Hematopoietic multipotent progenitor cell treated with erythropoietin and hydrocortisone succinate and interleukin-3 and kit ligand, for 6 days (in vitro differentiated cells): ENCODE measurements at regions not wholly inside any gene's neighbourhood (a gene's known extent, or its start where the extent isn't known, plus 50 kb on each side); places are given as distances from the start of the nearest gene placed in this dataset.
"Not testable (repeated sequence)": the region's sequence is repeated elsewhere in the genome, so short reads cannot be mapped to it uniquely, and the experiment has no call there.

Source experiments
- DNase-seq: peaks from one replicate; pipeline ENCODE4 v3.0.0-alpha.2; 2015

DNA sequence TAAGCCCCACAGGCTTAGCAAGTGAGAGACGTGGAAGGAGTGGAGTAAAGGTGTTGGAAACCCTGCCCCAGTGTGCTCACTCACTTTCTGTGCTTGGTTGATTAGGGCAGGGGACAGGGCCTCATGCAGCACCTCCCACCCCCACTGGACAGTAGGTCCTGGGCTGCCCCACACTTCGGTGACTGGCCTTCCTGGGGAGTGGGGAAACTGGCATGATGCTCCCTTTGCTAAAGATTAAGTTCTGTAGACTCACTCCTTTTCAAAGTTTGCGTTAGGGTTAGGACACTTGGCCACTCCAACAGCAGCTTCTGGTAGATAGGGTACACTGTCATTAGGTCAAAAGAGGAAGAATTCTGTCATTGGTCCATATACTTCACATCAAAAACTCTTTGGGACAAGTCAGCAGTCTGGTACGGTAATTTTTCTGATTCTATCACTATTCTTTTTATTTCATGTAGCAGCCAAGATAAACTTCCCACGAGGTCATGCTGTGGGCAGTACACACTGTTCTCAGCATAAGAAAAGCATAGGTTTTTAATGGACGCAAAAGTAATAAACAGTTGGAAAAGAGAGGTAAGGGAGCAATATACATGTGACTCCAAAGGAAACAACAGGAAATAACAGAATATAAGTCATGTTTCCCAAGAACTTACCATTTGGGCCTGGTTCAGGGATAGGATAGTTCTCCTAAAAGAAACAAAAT, 106.6 kb upstream of the TERB2 start:
- DNase-seq = not testable (repeated sequence)

DNA sequence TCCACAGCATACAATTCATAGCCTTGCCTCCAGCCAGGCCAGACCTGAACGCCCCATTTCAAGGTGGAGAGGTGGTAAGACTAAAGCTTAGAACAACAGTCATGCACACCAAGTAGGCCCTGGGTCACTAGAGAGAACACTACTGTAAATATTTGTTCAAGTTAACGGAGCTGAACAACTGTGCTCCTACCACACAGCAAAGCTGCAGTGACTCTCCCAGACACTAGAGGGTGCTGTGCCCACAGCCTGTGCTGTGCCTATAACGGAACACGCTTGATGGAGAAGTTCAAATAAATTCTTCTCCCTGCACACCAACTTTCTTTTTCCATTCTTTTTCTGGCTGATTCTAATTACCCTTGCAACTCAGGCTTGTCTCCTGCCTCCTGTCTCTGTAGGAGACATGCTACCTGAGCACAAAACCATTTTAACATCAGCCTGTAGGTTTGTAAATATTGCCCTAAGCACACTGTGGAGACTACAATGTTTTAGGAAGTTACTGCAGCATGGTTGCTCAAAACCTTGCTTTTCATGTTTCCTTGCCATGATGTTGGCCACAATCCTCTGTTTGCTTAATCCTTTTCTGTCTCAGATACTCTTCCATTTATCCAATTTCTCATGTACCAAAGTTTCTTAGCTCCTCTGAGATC, 103.1 kb upstream of the TERB2 start:
- peak; percentile 82 for DNase-seq

DNA sequence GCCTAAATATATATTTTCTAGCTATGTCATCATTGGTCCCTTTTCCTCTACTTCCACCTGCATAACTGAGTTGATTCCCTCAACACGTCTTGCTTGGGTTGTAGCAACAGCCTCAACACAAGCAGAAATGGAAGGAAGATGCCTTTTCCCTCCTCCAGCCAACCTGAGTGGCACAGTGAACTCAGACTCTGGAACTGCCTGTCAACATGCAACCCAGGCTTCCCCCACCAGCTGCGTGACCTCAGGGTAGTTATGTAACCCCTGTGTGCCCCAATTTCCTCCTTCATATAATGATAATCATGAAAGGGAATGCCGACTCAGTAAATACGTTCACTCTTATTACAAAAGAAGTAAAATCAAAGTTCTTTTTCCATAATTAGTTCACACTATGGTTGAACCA, 101.8 kb upstream of the TERB2 start:
- not testable (repeated sequence) for DNase-seq

DNA sequence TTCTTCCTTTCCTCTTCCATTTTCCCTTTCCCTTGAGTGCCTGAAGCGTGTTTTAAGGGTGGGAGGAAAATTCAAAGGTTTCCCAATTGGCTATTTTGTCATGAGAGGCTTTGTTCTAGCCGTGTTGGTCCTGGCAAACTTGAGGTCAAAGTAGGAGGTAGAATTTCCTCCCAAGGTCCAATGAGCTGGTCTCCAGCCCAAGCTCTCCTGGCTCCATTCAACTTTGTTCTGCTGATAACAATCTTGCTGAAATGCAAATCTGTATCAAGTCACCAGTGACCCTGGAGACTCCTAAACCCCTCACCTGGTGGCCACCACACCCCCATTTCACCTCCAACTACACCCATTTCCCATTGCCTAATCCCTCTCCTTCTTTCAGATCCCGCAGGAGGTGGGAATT, 100.2 kb upstream of the TERB2 start:
- not testable (repeated sequence) for DNase-seq

DNA sequence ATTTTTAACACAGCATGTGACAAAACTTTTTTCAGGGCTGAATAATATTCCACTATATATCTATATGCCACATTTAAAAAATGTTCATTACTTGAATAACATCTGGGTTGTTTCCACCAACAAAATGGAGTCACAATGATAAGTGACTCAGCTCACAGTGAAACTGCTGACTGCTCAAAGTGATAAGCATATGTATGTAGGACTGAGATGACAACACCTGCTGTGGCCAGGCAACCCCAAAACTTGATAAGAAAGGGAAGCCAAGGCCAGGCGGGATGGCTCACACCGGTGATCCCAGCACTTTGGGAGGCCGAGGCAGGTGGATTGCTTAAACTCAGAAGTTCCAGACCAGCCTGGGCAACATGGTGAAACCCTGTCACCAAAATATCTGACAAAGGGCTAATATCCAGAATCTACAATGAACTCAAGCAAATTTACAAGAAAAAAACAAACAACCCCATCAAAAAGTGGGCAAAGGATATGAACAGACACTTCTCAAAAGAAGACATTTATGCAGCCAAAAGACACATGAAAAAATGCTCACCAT, 99.2 kb upstream of the TERB2 start:
- DNase-seq = not testable (repeated sequence)

DNA sequence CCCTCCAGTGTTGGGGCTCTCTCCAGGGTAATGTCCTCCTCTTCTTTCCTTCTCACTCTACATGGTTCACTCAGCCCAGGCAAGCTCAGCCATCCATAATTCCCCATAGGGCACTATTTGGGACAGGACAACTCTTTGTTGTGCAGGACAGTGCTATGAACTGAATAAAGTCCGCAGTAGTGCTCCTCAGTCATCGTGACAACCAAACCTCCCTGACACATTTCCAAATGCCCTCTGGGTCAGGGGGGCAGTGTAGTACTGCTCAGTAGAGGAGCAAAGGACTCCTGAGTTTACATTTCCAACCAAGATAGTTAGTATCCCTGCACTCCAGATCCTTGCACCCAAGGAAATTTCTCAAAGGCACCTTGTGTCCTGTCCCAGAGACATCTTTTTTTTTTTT, 97.4 kb upstream of the TERB2 start:
- DNase-seq = not testable (repeated sequence)

DNA sequence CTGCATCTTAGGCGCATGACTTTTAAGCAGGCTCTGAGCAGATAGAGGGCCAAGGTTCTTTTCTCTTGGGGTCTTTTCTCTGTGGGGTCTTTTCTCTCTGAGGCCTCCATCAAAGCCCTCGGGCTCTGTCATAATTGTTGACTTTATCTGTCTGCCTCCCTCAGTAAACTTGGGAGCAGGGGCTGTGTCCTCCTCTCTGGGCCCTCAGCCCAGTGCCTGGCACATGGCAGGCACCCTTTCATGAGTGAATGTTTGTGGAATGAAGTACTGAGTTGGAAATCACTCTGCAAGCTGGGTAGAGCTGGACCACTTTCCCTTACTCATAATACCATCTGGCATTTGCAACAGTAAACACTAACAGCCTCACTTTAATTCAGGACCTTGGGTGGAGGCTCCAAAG, 96.3 kb upstream of the TERB2 start:
- not testable (repeated sequence) for DNase-seq

DNA sequence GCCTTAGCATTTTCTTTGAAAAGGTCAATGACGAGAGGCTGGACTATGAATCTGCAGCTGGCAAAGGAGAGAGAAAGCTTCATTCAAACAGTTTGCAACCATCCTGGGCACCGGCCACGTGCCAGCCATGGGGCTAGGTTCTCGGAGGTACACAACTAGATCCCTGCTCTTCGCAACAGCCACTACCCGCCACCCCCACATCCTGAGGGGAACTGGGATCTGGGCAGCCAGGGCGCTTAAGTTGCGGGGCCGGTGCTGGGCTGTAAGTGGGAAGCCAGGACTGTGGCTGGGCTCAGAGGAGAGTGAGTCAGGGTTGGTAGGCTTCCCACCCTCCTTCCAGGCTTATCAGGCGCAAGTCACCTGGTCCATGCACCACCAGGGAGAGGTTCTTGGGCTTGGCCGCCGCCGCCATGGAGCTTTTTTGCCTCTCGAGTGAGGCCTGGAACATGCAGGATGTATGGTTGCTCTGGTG, 95.0 kb upstream of the TERB2 start:
- DNase-seq = no peak

DNA sequence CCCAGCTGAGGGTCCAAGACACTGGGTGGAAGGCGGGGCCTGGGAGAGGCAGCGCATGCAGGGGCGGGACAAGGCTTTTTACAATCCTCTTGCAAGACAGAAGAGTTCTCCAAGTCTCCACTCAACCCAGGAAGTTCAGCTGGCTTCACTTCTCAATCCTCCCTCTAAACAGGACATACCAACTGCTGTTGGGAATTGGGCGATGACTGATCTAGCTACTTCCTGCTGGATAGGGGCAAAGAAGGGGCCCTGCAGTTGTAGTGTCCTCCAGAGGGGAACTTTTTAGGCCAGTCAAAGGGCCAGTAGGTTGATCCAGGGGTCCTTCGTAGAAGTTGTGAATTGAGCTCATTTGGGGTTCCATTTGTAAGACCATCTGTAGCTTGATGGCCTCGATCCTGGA, 94.6 kb upstream of the TERB2 start:
- no peak for DNase-seq

DNA sequence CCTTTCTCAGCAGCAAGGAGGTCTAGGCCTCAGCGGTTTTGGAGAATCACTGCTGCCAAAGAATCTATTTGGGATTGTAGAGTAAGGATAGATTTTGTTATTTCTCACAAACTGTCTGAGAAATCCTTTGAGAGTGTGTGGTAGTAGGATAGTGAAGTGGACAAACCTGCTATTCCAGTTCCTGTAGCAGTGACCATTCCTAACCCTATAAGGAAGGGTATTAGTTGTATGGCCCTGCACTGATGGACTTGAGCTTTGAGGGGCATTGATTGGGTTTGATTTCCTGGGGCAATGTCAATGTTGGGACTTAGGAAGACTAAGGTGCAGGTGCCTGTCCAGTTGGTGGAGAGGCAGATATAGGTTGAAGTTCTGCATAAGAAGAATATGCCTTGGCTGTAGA, 93.6 kb upstream of the TERB2 start:
- DNase-seq = not testable (repeated sequence)

DNA sequence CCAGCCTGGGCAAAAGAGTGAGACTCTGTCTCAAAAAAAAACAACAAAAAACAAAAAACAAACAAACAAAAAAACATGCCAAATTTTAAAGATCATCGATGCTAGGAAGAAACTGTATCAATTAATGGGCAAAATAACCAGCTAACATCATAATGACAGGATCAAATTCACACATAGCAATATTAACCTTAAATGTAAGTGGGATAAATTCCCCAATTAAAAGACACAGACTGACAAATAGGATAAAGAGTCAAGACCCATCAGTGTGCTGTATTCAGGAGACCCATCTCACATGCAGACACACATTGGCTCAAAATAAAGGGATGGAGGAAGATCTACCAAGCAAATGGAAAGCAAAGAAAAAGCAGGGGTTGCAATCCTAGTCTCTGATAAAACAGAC, 88.4 kb upstream of the TERB2 start:
- not testable (repeated sequence) for DNase-seq

DNA sequence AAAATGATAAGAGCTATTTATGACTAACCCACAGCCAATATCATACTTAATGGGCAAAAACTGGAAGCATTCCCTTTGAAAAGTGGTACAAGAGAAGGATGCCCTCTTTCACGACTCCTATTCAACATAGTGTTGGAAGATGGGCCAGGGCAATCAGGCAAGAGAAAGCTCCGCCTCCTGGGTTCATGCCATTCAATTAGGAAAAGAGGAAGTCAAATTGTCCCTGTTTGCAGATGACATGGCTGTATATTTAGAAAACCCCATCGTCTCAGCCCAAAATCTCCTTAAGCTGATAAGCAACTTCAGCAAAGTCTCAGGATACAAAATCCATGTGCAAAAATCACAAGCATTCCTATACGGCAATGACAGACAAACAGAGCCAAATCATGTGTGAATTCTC, 86.4 kb upstream of the TERB2 start:
- not testable (repeated sequence) for DNase-seq

DNA sequence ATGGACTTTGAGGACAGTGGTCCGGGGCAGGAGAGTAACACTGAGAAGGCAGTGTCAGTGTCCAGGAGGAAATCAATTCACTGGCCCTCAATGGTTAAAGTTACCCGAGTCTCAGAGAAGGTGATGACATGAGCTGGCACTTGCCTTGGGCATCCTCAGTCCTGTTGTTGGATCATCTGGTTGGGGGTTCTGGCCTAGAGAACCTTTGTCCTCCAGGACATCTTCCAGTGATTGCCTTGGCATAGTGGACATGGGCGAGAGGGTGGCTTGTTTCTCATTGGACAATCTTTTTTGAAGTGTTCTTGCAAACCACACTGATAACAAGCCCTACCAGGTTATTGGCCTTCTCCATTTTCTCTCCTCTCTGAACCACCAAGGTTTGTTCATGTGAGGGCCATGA, 83.4 kb upstream of the TERB2 start:
- DNase-seq = no peak

DNA sequence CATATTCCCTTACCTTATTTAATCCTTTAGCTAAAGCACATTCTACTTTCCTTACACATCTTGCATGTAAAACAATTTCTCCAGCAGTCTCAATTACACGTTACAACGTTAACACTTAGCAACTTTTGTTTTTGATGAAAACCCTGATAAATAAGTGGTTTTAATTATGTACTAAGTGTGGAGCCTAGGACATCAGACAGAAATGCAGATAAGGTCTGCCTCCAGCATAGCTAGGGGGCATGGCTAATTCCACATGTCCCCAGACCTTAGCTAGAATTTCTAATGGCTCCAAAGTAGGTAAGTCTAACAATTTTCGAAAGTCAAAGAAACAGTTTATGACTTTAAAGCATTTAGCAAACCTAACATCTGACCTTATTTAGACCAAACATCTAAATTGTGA, 77.4 kb upstream of the TERB2 start:
- DNase-seq = no peak

DNA sequence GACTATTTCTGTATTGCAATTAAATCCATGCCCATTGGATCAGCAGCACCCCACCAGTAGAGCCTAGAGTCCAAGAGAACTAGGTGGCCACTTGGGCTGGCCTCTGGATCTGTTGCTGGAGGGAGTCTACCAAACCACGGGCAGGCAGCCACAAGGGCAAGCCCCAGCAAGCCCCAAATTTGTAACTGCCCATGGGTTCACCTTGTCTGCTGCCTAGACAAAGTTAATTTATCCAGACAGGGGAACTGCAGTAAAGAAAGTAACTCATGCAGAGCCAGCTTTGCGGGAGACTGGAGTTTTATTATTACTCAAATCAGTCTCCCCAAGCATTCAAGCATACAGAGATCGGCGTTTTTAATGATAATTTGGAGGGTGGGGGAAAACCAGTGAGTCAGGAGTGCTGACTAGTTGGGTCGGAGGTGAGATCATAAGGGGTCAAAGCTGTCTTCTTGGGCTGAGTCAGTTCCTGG, 74.0 kb upstream of the TERB2 start:
- DNase-seq = no peak

DNA sequence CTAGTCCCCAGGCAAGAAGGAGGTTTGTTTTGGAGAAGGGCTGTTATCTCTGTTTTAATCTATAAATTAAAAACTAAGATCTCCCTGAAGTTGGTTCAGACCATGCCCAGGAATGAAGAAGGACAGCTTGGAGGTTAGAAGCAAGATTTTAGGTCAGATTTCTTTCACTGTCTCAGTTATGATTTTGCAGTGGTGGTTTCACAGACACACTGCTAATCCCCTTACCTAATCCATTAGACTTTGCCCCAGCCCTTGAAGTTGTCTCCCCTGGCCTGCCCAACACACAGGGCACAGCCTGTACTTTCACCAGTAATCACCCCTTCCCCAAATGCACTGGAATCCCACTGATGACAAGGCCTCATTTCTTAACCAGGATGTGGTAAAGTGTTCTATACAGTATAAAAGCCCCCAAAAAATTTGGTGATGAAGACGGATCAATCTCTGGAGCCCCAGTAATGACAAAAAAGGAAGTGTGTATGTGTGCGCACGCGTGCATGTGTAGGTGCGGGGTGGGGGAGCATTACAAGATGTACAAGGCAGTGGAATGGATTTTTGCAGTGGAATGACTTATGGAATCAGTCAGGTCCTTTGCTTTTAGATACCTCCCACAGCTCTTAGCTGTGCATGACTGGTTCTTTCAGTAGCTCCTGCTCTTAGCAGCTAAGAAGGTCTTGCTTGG, 73.1 kb upstream of the TERB2 start:
- DNase-seq = no peak

DNA sequence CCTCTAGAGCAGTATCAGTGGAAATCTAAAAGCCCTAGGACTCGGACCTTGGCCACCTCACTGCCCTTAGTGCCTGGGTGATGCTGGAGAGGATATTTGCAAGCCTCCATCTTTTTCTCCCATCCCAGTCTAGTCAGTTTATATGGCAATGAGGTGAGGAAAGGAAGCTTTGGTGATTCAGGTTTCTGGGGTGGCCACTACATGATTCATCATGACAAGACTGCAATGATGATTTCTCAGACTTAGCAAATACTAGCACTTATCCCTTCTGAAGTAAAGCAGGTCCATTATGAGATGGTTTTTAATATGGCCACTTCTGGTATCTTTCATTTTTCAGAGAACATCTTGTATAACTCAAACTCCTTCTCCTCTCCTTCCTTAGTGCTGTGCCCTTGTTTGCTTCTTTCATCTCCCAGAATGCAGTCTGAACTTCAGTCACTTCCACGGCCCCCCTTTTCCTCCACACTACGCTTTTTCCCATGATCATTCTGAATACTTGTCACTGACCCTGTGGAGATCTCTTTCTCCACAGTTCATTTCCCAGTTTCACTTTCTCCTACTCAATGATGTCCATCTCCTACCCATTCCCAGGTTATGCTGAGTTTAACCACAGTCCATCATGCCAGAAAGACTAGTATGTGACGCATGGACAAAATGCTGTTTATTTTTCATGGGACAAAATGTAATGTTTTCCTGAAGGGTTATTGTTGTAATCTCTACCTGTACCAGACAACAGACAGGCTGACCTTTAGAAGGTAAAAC, 57.4 kb upstream of the TERB2 start:
- DNase-seq = not testable (repeated sequence)

DNA sequence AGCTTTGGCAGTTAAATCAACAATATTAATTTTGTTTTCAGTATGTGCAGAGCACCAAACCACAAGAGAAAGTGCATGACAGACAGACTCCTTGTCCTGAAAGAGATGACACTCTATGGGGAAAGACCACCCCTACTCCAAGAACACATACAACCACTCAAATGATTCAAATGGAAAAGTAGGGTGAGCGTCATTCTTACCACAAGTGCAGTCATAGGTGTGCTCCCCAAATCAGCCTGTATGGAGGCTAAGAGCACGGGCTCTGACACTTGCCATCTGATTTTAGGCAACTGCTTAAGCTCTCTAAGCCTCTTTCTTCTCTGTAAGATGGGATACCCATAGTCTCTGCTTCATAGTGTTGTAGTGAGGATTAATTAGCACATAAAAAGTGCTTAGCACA, 56.7 kb upstream of the TERB2 start:
- DNase-seq = not testable (repeated sequence)

DNA sequence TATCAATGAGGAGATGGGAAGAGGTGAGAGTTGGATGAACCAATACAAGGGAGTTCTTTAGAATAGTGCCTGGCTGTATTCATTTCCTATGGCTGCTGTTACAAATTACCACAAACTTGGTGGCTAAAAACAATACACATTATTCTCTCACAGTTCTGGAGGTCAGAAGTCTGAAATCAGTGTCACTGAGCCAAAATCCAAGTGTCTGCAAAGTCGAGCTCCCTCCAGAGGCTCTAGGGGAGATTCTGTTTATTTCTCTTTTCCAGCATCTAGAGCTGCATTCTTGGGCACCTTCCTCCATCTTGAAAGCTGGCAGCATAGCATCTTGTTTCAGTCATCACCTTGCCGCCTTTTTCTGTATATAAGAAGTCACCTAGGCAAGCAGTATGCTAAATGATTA, 55.7 kb upstream of the TERB2 start:
- DNase-seq = not testable (repeated sequence)

DNA sequence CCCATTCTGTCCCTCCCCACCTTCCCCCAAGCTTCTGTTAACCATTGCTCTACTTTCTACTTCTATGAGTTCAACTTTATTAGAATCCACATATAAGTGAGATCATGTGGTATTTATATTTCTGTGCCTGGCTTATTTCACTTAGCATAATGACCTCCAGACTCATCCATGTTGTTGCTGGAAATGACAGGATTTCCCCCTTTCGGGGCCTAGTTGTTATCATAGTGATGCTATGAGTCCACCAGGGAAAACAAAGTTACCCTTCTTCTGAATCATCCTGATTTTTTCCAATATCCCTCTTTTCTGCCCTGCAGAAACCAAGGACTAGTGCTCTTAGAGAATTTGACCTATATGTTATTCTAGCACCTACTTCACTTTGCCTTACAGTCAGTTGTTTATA, 53.2 kb upstream of the TERB2 start:
- not testable (repeated sequence) for DNase-seq

DNA sequence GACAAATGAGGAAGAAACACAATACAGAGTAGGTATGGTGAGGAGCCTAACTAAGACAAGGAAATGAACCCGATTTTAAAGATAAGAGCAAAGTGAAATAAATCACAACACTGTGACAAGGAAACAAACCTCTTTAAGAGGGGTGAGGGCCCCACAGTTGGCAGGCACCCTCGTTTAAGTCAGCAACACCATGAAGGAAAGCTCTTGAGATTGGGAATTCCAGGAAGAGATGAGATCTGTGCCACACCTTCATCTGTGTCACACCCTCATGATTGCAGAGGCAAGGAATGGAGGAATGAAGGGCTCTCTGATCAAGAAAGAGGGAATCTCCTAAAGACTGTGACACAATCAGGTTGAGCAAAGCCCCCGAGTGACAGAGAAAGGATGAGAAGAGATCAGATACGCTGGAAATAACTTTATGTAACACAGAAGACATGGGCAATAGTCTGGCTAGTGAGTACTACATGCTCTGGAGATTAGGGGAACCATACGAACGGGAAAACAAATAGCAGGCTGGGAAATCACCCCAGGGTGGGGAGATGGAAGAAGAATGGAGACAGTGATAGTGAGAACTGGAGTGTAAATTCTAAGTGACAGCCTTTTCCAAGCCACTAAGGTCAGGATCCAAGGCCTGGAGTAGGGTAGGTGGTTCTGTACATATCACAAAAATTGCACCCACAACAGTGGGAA, 51.7 kb upstream of the TERB2 start:
- not testable (repeated sequence) for DNase-seq
